GM12873 (cell line): ENCODE measurements at regions not wholly inside any gene's neighbourhood (a gene's known extent, or its start where the extent isn't known, plus 50 kb on each side); places are given as distances from the start of the nearest gene placed in this dataset.
A peak's percentile ranks its signal among the peaks of the same experiment; 100 is the strongest.

Source experiments
- TF ChIP-seq, protein P1 (sequence below): IDR thresholded peaks from 2 replicates; pipeline ENCODE4 v1.5.1; 2012; ENCODE audit warnings: low read depth, mild to moderate bottlenecking, moderate library complexity, low read length, control low read depth; ENCODE audit not compliant: insufficient read depth; ENCODE audit errors: missing control alignments

DNA sequence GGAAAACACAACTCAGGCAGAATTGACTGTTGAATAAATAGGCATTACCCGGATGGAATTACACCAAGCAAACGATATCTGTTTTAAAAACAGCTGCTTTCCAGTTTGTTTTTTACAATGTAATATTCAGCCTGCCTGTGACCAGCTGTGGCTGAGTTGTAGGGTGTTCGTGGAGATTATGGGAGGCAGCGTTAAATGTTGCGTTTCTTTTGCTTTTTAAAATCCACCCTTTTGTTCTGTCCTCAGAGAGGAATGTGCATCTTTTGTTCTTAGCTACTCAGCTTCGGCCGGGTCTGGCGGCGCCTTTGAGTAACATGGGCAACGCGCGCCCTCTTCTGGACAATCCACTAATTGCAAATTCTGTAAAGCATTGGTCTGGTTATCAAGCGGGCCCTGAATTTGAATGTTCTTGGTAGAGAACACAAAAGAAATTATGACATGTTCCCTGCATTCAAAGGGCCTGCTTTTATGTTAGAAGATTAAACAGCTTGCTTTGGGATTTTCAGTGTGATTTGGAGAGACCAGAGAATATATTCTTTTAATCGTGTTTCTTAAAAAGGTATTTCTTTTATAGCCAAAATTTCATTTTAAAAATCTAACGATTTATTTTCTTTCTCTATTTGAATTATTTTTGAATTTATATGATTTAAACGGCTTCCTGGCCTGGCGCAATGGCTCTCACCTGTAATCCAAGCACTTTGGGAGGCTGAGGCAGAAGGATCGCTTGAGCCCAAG is 76.3 kb upstream of the TRIM2 start:
- TF ChIP-seq, protein P1, sequence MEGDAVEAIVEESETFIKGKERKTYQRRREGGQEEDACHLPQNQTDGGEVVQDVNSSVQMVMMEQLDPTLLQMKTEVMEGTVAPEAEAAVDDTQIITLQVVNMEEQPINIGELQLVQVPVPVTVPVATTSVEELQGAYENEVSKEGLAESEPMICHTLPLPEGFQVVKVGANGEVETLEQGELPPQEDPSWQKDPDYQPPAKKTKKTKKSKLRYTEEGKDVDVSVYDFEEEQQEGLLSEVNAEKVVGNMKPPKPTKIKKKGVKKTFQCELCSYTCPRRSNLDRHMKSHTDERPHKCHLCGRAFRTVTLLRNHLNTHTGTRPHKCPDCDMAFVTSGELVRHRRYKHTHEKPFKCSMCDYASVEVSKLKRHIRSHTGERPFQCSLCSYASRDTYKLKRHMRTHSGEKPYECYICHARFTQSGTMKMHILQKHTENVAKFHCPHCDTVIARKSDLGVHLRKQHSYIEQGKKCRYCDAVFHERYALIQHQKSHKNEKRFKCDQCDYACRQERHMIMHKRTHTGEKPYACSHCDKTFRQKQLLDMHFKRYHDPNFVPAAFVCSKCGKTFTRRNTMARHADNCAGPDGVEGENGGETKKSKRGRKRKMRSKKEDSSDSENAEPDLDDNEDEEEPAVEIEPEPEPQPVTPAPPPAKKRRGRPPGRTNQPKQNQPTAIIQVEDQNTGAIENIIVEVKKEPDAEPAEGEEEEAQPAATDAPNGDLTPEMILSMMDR: peak; percentile 75

DNA sequence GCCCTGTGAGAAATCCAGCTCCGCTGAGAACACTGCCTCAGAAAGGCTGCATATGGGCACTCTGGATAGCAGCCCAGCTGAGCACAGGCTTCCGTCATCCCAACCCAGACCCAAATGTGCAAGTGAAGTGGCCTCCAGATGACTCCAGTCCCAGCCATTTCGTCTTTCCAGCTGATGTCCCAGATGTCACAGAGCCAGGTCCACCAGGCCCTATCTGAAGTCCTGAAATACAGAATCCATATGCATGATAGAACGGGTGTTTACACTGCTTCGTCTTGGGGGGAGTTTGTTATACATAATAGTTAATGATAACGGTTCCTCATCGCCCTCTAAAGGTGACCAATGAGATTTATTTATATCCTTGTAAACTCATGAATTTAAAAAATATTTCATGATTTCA is 72.6 kb upstream of the TRIM2 start:
- TF ChIP-seq, protein P1: no peak

DNA sequence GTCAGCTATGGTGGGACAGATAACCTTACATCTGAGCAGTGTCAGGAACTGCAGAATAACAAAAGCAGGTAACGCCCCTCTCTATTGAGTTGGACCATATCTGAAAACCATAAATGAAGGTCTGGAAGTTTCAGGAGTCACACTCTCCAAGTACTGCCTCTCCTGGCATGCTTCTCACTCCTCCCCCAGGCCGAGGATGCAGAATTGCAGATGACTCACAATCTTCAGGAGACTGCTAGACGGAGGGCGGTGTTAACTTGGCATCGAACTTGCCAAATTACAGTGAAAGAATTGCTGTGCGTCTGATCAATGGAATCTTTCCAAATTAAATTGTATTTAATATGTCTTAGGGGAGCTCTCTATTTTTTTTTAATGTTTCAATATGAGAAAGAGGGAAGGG is 67.1 kb upstream of the TRIM2 start:
- TF ChIP-seq, protein P1: no peak

DNA sequence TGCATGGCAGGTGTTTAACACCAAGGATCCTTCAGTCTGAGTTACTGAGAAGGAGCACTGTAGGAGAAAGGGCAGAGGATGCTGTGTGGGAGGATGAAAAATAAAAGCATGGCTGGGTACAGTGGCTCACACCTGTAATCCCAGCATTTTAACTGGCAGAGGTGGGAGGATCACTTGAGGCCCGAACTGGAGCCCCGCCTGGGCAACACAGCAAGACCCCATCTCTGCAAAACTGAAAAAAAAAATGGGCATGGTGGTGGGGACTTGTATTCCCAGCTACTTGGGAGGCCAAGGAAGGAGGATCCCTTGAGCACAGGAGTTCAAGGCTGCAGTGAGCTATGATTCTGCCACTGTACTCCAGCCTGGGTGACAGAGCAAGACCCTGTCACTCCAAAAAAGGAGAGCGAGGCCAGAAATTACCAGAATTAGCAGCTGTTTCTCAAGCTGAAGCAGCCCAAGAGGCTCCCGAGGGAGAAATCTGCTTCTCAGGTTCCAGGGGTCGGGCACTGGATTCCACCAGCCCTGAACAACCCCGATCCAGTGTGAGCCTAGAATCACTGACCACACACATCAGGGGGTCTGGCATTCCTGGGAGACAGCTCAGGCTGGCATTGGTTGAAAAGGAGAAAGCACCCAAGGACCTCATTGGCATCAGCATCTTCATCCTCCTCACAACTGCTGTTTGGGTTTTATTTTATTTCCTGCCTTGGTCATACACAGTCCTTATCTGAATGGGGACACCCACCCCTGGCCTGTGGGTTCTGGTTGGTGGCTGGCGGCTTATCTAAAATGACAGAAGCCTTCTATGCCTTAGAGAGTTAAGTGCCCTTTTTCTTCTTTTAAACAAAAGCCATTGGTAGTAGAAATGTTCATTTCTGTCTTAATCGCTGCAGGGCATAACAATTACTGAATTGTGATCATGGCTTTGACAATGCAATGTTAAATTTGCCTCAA is 66.3 kb upstream of the TRIM2 start:
- TF ChIP-seq, protein P1: no peak

DNA sequence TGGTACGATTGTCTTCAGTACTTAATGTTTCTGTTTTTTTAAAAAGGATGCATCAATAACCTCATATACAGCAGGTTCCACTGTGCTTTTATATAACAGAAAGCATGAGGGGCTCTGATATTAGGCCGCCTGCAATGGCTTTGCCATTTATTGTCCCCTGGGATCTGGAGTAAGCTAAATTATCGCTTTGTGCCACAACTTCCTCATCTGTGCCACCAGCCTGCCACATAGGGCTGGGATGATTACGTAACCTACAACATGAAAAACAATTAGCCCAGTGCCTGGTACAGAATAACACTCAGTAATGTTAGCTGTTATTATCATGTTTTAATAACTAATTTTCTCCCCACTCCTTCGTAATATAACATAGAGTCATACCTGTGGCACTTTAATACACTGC is 65.5 kb upstream of the TRIM2 start:
- TF ChIP-seq, protein P1: no peak

DNA sequence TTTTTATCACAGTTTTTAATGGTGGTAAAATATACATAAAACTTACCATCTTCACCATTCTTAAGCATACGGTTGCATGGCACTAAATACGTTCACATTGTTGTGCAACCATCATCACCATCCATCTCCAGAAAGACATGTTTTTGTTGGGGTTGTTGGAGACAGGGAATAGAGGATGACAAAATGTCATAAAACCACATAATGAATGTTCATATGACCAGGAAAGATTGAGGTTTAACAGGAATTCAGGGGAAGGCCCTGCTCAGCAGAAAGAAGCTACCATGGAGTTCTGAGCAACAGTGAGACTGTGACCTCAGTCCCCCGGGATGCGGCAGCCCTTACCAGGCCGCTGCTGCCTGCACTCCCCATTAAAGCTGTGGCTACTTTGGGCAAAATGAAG is 63.9 kb upstream of the TRIM2 start:
- TF ChIP-seq, protein P1: no peak

DNA sequence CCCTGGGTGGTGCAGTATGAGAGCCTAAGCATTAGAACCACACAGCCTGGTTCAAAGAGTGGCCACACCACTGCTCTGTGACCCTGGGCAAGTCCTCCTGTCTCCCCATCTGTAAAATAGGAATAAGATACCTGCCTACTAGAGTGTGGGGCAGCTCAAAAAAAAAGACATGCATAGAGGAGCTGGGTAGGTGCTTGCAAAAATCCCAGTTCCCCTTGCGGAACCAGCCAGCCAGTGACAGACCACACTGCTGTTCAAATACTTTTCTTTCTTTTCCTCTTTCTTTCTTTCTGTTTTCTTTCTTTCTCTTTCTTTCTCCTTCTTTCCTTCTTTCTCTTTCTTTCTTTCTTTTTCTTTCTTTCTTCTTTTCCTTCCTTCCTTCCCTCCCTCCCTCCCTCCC is 63.0 kb upstream of the TRIM2 start:
- TF ChIP-seq, protein P1: no peak
